ENCODE measurements at regions not wholly inside any gene's neighbourhood (a gene's known extent, or its start where the extent isn't known, plus 50 kb on each side); places are given as distances from the start of the nearest gene placed in this dataset.

DNA sequence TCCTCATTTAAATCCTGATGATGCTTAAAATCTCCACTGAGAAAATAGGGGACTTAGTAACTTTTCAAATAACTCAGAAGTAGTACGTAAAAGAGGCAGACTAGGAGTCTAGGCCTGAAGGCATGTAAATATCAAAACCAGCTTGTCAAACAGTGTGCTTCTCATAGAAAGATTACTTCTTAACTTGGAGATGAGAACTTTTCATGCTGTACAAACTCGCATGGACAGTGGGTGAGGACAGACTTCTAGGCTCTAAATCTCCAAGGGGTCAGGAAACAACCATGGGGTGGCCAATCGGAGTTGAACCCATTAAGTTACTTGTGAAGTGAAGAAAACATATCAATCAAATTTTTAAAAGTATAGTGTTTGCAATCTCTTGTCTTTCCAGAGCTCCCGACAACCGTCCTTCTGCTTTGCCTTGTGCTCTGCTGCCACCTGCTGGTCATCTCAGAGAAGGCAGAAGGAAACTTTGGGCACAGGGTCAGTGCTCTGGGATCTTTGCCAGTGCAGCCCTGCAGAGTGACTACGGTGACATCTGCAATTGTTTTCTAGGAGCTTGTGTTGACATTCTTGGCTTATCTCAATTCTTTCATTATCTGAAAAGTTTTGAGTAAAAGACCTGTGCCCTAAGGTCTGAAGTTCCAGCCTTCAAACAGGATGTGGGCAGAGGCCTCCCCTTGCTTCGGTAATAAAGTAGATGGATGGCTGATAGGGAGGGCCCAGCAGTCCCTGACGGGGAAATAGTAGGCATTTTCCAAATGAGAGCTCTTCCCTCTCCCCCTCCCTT lies 105.1 kb upstream of the PDE4B start:
- peak; percentile 79 for DNase-seq (ENCODE audit: low spot score)

GRCh38 chr1:65688215-65688566 lies 104.5 kb upstream of the PDE4B start:
- DNase-seq (ENCODE audit: low spot score): no peak

DNA sequence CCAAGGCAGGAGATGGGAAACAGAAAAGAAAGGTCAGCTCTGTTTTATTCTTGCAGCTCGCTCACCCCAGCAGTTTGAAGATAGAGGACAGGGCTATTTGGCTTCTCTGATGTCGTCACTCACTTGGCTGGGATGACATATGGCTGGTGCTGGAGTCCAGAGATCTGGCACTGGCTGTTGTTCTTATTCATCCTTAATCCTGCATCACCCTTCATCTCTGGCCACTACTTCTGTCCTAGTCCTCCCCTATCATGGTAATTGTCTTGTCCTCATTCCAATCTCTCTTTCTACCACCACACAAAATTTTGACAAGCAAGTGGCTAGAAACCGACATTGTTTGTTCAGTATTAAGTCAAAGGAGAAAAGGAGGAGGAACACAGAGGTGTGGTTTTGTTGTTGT lies 103.8 kb upstream of the PDE4B start:
- DNase-seq (ENCODE audit: low spot score): no peak

- DNase-seq (ENCODE audit: low spot score): no peak
Observed at GRCh38 chr1:65691152-65691900, 101.4 kb upstream of the PDE4B start.

- no peak for DNase-seq (ENCODE audit: low spot score)
Observed at GRCh38 chr1:65691972-65692371, 100.7 kb upstream of the PDE4B start.

- DNase-seq (ENCODE audit: low spot score): no peak
Observed at GRCh38 chr1:65694126-65694525, 98.6 kb upstream of the PDE4B start.

DNA sequence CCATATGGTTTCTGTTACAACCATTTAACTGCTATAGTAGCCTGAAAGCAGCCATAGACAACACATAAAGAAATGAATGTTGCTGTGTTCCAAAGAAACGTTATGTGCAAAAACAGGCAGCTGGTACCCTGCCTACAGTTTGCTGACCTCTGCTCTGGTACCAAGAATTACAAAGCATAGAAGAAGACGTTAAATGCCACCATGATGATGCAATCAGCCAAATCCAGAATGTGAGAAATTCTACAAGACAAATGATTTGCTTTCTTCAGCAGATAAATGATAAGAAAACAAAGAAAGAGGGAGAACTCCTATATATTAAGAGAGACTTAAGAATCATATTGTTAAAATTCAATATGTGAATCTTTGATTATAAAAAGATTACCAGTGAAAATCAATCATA lies 97.8 kb upstream of the PDE4B start:
- no peak for DNase-seq (ENCODE audit: low spot score)

DNA sequence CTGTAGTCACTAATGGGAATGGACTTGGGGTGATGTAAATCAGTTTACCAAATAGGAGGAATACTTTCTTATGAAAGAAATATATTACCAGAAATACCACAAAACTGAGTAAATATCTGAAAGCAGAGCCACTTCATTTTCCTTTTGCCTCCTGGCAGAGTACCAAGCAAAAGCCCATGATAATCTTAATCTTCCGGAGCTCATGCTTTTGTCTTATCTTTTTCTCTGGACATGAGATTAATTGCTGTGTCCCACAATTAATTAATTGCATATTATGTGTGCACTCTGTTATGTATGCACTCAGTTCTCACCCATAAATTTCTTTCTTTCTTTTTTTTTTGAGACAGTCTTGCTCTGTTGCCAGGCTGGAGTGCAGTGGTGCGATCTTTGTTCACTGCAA lies 94.1 kb upstream of the PDE4B start:
- no peak for DNase-seq (ENCODE audit: low spot score)

GRCh38 chr1:65703853-65704252 lies 88.8 kb upstream of the PDE4B start:
- no peak for DNase-seq (ENCODE audit: low spot score)

DNA sequence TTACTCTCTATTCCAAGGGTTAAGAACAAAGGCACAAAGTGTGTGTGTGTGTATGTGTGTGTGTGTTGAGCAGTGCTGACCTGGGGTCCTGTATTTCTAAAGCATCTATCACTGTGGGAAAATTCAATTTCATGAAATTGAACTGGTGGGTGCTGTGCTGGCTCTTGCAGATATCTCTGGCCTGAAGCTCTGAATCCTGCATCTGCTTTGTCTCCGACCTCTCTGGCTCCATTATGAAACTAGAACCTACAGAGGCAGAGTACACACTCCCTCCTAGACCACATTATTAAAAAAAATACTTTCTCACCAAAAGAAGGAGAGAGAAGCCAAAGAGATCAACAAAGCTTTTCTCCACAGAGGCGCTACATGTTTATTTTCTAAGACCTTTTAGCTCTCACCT lies 88.4 kb upstream of the PDE4B start:
- no peak for DNase-seq (ENCODE audit: low spot score)

GRCh38 chr1:65717815-65718454 lies 74.8 kb upstream of the PDE4B start:
- DNase-seq (ENCODE audit: low spot score): no peak

DNA sequence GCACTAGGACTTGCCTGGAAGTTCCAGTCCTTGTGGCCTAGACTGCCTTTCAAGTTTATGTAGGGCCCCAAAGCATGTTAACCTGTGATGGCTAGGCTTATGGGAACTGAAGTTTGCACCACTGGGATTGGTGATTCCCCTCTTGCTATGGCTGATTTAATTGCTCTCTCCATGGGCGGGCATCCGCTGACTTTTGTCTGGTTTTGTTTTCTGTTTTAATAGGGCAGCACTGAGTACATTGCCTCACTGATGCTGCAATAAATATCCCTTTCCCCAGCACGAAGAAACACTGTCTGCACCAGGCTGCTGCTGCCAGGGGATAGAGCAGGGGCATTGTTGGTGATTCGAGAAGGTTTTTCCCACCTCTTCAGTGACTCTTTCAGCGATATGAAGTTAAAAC lies 73.3 kb upstream of the PDE4B start:
- no peak for DNase-seq (ENCODE audit: low spot score)

- DNase-seq (ENCODE audit: low spot score): no peak
Observed at GRCh38 chr1:65722461-65722860, 70.2 kb upstream of the PDE4B start.

GRCh38 chr1:65724151-65724550 lies 68.5 kb upstream of the PDE4B start:
- no peak for DNase-seq (ENCODE audit: low spot score)

DNA sequence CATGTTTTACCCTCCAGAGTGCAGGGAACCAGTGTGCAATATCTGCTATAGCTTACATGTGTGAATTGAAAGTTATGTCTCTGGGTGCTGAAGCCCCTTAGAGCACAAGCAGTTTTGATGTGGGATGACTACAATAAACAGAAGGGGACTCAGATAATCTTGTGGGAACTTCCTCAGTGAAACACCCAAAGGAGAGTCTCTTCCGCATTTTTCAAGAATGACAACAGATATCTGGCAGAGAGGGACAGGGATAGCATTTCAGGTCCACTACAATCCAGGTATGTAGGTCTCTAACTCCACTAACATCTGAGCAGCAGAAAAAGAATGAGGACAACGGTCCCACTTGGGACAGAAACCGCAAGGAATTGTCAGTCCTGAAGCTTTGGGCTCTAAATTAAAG lies 67.6 kb upstream of the PDE4B start:
- DNase-seq (ENCODE audit: low spot score): no peak

- DNase-seq (ENCODE audit: low spot score): no peak
Observed at GRCh38 chr1:65728504-65728903, 64.2 kb upstream of the PDE4B start.

- no peak for DNase-seq (ENCODE audit: low spot score)
Observed at GRCh38 chr1:65729259-65729658, 63.4 kb upstream of the PDE4B start.

- no peak for DNase-seq (ENCODE audit: low spot score)
Observed at GRCh38 chr1:65734979-65735378, 57.7 kb upstream of the PDE4B start.

DNA sequence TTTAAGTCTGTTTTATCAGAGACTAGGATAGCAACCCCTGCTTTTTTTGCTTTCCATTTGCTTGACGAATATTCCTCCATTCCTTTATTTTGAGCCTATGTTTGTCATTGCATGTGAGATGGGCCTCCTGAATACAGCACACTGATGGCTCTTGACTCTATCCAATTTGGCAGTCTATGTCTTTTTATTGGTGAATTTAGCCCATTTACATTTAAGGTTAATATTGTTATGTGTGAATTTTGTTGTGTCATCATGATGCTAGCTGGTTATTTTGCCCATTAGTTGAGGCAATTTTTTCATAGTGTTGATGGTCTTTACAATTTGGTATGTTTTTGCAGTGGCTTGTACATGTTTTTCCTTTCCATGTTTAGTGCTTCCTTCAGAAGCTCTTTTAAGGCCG lies 50.7 kb upstream of the PDE4B start:
- no peak for DNase-seq (ENCODE audit: low spot score)

Data from D341Med (cell line).